ENCODE measurements at regions not wholly inside any gene's neighbourhood (a gene's known extent, or its start where the extent isn't known, plus 50 kb on each side); places are given as distances from the start of the nearest gene placed in this dataset.

DNA sequence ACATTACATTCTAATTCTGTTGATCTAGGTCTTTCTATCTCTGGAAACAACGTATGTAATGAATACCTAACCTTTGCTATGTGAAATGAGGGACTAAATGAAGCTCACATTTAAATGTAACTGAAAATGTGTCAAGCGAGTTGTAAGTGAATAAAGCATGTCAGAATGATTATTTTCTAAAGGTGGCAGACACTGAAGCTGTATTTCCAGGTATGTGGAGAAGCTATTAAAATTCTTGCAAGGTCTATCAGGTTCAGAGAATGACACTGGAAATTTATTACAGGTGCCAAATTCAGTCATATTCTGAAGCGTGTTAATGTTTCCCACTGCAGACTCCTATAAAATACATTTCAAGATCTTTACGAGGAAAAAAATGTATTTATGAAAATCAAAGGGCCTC lies 641.4 kb downstream of the RPS29 start:
- Histone ChIP-seq H2AFZ (ENCODE audit: low read depth, low read length, poor library complexity, severe bottlenecking) (no peak overlapping the region), H3K4me1 (ENCODE audit: control insufficient read depth in 1 of 2, insufficient read depth in 2 of 2, low read length in 2 of 2) (no peaks in the 10 kb centered on the region), H3K9ac (ENCODE audit: low read length) (no peak overlapping the region), H3K9me2 (ENCODE audit: insufficient read depth) (no peaks in the 10 kb centered on the region), H3K36me3 (ENCODE audit: control insufficient read depth in 1 of 2, insufficient read depth in 2 of 2, low read length in 2 of 2) (no peaks in the 10 kb centered on the region), H3K27me3 (ENCODE audit: insufficient read depth, low read length) (no peaks in the 10 kb centered on the region), H4K20me1 (ENCODE audit: insufficient read depth) (no peaks in the 10 kb centered on the region), H3K79me2 (ENCODE audit: insufficient read depth, low read length) (no peaks in the 10 kb centered on the region), H3K9me3 (ENCODE audit: control insufficient read depth in 1 of 2, insufficient read depth in 1 of 2, low read depth in 1 of 2, low read length in 2 of 2) (no peaks in the 10 kb centered on the region), H3K4me2 (ENCODE audit: low read length) (no peak overlapping the region), H3K4me3 (replicated peaks in 1 of 2; ENCODE audit: low read depth in 1 of 2, low read length in 2 of 2) (no peak overlapping the region), H3K27ac (ENCODE audit: low read depth, low read length) (no peak overlapping the region)
- no peak for TF ChIP-seq CBX3 (IDR thresholded peaks at IDR 0.05; ENCODE audit: low read depth)
- no peak for TF ChIP-seq RAD21 (IDR thresholded peaks at IDR 0.05; ENCODE audit: low read depth)
- TF ChIP-seq EZH2phosphoT487 (IDR thresholded peaks at IDR 0.05; ENCODE audit: borderline replicate concordance) = no peak
- TF ChIP-seq, protein P1, sequence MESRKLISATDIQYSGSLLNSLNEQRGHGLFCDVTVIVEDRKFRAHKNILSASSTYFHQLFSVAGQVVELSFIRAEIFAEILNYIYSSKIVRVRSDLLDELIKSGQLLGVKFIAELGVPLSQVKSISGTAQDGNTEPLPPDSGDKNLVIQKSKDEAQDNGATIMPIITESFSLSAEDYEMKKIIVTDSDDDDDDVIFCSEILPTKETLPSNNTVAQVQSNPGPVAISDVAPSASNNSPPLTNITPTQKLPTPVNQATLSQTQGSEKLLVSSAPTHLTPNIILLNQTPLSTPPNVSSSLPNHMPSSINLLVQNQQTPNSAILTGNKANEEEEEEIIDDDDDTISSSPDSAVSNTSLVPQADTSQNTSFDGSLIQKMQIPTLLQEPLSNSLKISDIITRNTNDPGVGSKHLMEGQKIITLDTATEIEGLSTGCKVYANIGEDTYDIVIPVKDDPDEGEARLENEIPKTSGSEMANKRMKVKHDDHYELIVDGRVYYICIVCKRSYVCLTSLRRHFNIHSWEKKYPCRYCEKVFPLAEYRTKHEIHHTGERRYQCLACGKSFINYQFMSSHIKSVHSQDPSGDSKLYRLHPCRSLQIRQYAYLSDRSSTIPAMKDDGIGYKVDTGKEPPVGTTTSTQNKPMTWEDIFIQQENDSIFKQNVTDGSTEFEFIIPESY (IDR thresholded peaks at IDR 0.05; ENCODE audit: extremely low read depth, insufficient replicate concordance, low read length) = no peak
- TF ChIP-seq POLR2A (IDR thresholded peaks at IDR 0.05; ENCODE audit: borderline replicate concordance, extremely low read depth, insufficient read depth, insufficient read length) = no peak
- CTCF ChIA-PET = no interaction called here
- no peak for ATAC-seq
- no TSS peak for BruUV-seq (replicated peaks)
- RAD21 ChIA-PET (ENCODE audit: low non-redundant PET in 1 of 2, low total read pairs in 2 of 2, uncharacterized antibody in 2 of 2, unreplicated experiment in 2 of 2) = no interaction called here
- POLR2A ChIA-PET = no interaction called here
- intact Hi-C loops (cut with micrococcal nuclease) = no loop called here
- DNase-seq (ENCODE audit: low read depth, low spot score) = no peak

DNA sequence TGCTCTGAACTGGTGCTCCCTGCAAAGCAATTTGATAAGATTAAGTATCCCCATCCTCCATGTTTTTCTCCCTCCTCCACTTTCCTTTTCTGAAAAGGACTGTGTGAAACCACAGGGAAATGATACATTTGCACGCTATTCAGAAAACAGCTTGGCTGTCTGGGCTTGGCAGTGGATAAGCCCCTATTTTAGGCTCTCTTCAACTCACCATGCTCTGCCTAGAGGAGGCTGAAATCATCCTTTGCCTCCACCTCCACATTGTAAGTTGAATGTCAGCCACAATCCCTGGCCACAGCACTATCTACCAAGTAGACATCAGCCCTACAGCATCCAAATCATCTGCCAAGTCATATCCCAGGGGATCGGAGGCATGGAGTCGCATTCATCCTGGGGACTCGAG lies 642.3 kb downstream of the RPS29 start:
- H4K20me1 ChIP-seq (ENCODE audit: insufficient read depth) = no peaks in the 10 kb centered on the region
- no peak overlapping the region for H3K4me2 ChIP-seq (ENCODE audit: low read length)
- CTCF ChIA-PET = no interaction called here
- intact Hi-C loops (cut with micrococcal nuclease) = no loop called here
- H3K27me3 ChIP-seq (ENCODE audit: insufficient read depth, low read length) = no peaks in the 10 kb centered on the region
- H3K9ac ChIP-seq (ENCODE audit: low read length) = no peak overlapping the region
- no peak for DNase-seq (ENCODE audit: low read depth, low spot score)
- H3K4me3 ChIP-seq (replicated peaks in 1 of 2; ENCODE audit: low read depth in 1 of 2, low read length in 2 of 2) = no peak overlapping the region
- no peaks in the 10 kb centered on the region for H3K4me1 ChIP-seq (ENCODE audit: control insufficient read depth in 1 of 2, insufficient read depth in 2 of 2, low read length in 2 of 2)
- RAD21 ChIA-PET (ENCODE audit: low non-redundant PET in 1 of 2, low total read pairs in 2 of 2, uncharacterized antibody in 2 of 2, unreplicated experiment in 2 of 2) = no interaction called here
- H3K36me3 ChIP-seq (ENCODE audit: control insufficient read depth in 1 of 2, insufficient read depth in 2 of 2, low read length in 2 of 2) = no peaks in the 10 kb centered on the region
- no TSS peak for BruUV-seq (replicated peaks)
- H3K9me2 ChIP-seq (ENCODE audit: insufficient read depth) = no peaks in the 10 kb centered on the region
- H3K79me2 ChIP-seq (ENCODE audit: insufficient read depth, low read length) = no peaks in the 10 kb centered on the region
- H3K27ac ChIP-seq (ENCODE audit: low read depth, low read length) = no peak overlapping the region
- POLR2A ChIA-PET = no interaction called here
- ATAC-seq = no peak
- no peaks in the 10 kb centered on the region for H3K9me3 ChIP-seq (ENCODE audit: control insufficient read depth in 1 of 2, insufficient read depth in 1 of 2, low read depth in 1 of 2, low read length in 2 of 2)
- no peak overlapping the region for H2AFZ ChIP-seq (ENCODE audit: low read depth, low read length, poor library complexity, severe bottlenecking)
- no peak for TF ChIP-seq SIN3A (IDR thresholded peaks at IDR 0.05; ENCODE audit: low read depth)
- TF ChIP-seq POLR2A (IDR thresholded peaks at IDR 0.05; ENCODE audit: borderline replicate concordance, extremely low read depth, insufficient read depth, insufficient read length) = no peak
- TF ChIP-seq, protein P1 (IDR thresholded peaks at IDR 0.05; ENCODE audit: extremely low read depth, insufficient replicate concordance, low read length) = no peak
- no peak for TF ChIP-seq ZFX (IDR thresholded peaks at IDR 0.05)
- TF ChIP-seq, protein P2, sequence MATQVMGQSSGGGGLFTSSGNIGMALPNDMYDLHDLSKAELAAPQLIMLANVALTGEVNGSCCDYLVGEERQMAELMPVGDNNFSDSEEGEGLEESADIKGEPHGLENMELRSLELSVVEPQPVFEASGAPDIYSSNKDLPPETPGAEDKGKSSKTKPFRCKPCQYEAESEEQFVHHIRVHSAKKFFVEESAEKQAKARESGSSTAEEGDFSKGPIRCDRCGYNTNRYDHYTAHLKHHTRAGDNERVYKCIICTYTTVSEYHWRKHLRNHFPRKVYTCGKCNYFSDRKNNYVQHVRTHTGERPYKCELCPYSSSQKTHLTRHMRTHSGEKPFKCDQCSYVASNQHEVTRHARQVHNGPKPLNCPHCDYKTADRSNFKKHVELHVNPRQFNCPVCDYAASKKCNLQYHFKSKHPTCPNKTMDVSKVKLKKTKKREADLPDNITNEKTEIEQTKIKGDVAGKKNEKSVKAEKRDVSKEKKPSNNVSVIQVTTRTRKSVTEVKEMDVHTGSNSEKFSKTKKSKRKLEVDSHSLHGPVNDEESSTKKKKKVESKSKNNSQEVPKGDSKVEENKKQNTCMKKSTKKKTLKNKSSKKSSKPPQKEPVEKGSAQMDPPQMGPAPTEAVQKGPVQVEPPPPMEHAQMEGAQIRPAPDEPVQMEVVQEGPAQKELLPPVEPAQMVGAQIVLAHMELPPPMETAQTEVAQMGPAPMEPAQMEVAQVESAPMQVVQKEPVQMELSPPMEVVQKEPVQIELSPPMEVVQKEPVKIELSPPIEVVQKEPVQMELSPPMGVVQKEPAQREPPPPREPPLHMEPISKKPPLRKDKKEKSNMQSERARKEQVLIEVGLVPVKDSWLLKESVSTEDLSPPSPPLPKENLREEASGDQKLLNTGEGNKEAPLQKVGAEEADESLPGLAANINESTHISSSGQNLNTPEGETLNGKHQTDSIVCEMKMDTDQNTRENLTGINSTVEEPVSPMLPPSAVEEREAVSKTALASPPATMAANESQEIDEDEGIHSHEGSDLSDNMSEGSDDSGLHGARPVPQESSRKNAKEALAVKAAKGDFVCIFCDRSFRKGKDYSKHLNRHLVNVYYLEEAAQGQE (IDR thresholded peaks at IDR 0.05; ENCODE audit: low read depth) = no peak
- TF ChIP-seq, protein P3, sequence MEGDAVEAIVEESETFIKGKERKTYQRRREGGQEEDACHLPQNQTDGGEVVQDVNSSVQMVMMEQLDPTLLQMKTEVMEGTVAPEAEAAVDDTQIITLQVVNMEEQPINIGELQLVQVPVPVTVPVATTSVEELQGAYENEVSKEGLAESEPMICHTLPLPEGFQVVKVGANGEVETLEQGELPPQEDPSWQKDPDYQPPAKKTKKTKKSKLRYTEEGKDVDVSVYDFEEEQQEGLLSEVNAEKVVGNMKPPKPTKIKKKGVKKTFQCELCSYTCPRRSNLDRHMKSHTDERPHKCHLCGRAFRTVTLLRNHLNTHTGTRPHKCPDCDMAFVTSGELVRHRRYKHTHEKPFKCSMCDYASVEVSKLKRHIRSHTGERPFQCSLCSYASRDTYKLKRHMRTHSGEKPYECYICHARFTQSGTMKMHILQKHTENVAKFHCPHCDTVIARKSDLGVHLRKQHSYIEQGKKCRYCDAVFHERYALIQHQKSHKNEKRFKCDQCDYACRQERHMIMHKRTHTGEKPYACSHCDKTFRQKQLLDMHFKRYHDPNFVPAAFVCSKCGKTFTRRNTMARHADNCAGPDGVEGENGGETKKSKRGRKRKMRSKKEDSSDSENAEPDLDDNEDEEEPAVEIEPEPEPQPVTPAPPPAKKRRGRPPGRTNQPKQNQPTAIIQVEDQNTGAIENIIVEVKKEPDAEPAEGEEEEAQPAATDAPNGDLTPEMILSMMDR (IDR thresholded peaks at IDR 0.05 in 2 of 3, conservative IDR thresholded peaks at IDR 0.05 in 1 of 3; ENCODE audit: borderline replicate concordance in 1 of 3, insufficient read depth in 1 of 3, low read depth in 2 of 3, low read length in 2 of 3) = no peak
- no peak for TF ChIP-seq ELF1 (IDR thresholded peaks at IDR 0.05; ENCODE audit: borderline replicate concordance, low read depth)
